HG02885 (cell line): ENCODE measurements at regions not wholly inside any gene's neighbourhood (a gene's known extent, or its start where the extent isn't known, plus 50 kb on each side); places are given as distances from the start of the nearest gene placed in this dataset.

ENCODE experiments used
- ATAC-seq: cut with Tn5 transposase; IDR thresholded peaks from one replicate; pipeline ENCODE4 v1.9.1; 2021; ENCODE audit warnings: mild to moderate bottlenecking; ENCODE audit not compliant: unreplicated experiment, poor library complexity

DNA sequence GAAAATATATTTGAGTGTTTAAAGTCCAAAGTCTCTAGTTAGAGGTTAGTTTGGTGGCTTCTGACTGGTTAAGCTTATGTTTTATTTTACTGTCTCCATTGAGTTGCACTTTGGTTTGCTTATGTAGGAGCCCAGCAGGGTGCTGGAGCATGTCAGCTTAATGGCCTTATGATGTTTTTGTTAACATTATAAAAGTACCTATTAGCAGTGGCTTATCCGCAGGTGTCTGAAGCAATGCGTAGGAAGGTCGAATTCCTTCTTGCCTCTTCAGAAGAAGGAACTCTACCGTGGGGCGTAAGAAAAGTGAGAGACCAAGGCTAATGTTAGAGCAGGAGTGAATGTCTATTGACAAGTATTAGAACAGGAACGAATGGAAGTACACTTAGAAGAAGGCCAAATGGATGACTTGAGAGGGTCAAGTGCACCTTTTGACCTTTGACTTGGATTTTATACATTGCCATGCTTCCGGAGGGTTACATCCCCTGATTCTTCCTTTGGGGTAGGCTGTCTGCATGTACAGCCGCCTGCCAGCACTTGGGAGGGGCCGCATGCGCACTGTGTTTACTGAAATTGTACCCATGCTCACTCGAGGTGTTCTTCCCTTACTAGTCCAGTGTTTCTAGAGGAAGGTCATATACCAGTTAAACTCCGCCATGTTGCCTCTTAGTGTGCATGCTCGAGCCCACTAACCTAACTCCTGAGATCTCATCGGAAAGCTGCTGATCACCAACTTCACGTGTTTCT, 793.9 kb upstream of the PCDH9 start:
- no peak for ATAC-seq

GRCh38 chr13:68019901-68020300, 789.8 kb upstream of the PCDH9 start:
- no peak for ATAC-seq

- no peak for ATAC-seq
Observed at GRCh38 chr13:68009546-68009945, 779.4 kb upstream of the PCDH9 start.

- no peak for ATAC-seq
Observed at GRCh38 chr13:68007576-68007975, 777.4 kb upstream of the PCDH9 start.

- ATAC-seq, result no peak
Observed at GRCh38 chr13:67996101-67996500, 766.0 kb upstream of the PCDH9 start.

DNA sequence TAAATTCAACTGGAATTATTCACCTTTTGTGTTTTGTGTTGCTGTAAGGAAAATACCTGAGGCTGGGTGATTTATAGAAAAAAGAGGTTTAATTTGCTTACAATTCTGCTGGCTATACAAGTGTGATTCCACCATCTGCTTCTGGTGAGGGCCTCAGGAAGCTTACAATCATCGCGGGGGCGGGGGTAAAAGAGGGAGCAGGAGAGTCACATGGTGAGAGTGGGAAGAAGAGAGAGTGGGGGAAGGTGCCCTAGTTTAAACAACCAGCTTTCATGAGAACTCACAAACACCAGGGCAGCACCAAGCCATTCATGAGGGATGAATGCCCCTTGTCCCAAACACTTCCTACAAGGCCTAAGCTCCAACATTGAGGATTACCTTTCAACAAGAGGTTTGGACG, 760.7 kb upstream of the PCDH9 start:
- ATAC-seq, result no peak

- no peak for ATAC-seq
Observed at GRCh38 chr13:67986234-67986633, 756.1 kb upstream of the PCDH9 start.

- no peak for ATAC-seq
Observed at GRCh38 chr13:67977066-67977465, 746.9 kb upstream of the PCDH9 start.

DNA sequence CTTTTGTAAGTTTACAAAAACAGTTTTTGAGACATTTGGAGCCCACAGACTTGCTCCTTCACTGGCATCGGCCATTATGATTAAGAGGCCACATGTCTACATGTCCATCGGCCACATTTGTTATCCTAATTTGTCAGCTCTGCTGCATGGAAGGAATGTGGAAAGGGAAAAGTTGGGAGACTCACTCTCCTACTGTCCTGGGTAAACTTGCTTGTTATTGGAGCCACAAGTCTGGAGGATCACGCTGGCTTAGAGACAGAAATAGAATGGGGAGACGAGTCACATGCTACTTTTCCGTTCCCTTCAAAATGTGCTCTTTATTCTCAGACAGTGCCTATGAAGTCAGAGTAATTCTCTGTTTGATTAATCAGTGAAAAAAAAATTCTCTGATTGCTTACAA, 741.2 kb upstream of the PCDH9 start:
- no peak for ATAC-seq

DNA sequence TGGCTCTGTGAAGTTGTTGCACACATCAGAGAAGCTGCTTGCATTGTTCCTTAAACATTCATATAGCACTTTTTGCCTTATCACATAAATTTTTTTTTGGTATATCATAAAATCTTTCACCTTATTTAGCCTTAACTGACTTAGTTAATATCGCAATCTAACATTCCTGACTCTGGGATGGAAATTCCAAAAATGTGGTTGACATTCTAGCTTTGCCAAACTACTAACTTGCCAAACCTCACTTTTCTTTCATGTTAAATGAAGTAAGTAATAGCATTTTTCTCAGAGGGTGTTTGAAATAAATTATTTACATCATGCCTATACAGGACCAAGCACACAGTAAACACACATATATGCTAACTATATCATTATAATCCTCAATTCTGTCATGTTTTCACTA, 736.9 kb upstream of the PCDH9 start:
- ATAC-seq, result no peak

GRCh38 chr13:67966065-67966464, 735.9 kb upstream of the PCDH9 start:
- ATAC-seq, result no peak

DNA sequence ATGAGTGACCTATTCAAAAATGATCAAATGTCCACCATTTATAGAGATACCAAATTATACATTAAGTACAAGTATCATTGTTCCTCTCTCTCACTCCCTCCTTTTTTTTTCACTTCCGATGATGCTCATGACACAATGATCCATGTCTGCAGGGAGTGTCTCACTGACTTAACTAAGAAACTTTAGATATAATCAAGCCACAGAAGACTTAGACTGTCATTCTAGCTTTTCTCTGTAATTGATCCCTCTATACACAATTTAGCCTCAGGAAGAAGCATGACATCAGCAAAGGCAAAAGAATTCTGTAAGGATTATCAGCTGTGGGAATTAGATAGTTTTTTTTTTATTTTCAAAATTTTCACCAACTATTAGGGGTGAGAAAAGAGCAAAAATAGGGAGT, 734.9 kb upstream of the PCDH9 start:
- no peak for ATAC-seq

GRCh38 chr13:67964091-67964490, 734.0 kb upstream of the PCDH9 start:
- ATAC-seq, result no peak

DNA sequence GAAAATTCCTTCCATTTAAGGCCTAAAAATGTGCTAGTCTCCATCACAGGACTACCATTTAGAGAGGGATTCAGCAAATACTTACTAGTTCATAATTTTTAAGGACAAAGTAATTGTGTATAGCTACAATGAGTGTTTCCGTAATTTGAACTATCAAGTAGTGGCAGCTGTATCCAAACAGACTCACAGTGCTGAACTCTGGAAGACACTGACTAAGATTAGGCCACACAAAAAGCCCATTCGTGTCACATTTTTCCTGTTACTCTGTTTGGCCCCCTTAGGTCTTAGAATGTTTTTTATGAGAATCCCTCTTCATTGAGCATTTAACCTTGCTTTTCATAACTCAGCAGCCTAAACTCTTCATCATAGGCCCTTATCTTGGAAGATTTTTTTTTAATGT, 731.2 kb upstream of the PCDH9 start:
- no peak for ATAC-seq

DNA sequence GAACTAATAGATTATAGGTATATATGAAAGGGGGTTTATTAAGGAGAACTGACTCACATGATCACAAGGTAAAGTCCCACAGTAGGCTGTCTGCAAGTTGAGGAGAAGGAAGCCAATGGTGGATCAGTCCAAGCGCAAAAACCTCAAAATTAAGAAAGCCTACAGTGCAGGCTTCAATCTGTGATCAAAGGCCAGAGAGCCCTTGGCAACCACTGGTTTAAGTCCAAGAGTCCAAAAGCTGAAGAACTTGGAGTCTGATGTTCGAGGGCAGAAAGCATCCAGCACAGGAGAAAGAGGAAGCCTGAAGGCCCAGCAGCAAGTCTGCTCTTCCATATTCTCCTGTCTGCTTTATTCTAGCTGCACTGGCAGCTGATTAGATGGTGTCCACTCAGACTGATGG, 721.3 kb upstream of the PCDH9 start:
- no peak for ATAC-seq

GRCh38 chr13:67950603-67951002, 720.5 kb upstream of the PCDH9 start:
- no peak for ATAC-seq

DNA sequence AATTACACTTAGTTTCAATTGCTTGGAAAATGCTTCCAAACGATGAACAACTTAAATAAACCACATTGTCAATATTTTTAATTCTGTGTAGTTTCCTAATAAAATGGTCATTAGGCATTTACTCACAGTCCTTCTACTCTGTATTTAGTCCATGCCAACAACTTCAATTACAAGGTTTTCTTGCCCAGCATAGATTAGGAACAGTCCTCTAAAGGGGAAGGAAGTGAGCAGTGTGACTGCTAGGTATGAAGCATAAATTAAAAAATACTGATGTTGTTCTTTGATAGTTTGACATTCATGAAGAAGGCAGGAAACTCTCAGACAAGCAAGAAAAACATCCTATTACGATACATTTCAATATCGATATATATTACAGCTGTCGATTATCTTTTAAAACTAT, 716.0 kb upstream of the PCDH9 start:
- no peak for ATAC-seq

- no peak for ATAC-seq
Observed at GRCh38 chr13:67943116-67943515, 713.0 kb upstream of the PCDH9 start.

DNA sequence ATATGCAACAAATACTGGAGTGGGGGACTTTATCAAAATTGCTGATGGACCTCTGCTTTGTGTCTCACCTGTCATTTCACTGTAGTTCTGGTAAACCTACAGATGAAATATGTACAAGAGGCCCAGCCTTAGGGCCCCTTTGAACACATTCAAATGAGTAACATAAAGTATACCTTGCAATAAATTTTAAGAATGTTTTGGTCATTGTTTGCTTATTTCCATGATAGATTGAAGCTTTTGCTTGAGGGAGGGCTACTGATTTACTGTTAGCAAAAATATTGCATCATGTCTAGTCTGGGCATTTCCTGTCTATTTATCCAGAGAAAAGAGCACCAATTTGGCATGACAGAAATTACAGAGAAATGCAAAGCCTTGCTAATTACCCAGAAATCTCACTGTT, 705.5 kb upstream of the PCDH9 start:
- ATAC-seq, result no peak

- ATAC-seq, result no peak
Observed at GRCh38 chr13:67934617-67935330, 704.6 kb upstream of the PCDH9 start.

- ATAC-seq, result no peak
Observed at GRCh38 chr13:67932991-67933390, 702.9 kb upstream of the PCDH9 start.
